ENCODE measurements at regions not wholly inside any gene's neighbourhood (a gene's known extent, or its start where the extent isn't known, plus 50 kb on each side); places are given as distances from the start of the nearest gene placed in this dataset.

DNA sequence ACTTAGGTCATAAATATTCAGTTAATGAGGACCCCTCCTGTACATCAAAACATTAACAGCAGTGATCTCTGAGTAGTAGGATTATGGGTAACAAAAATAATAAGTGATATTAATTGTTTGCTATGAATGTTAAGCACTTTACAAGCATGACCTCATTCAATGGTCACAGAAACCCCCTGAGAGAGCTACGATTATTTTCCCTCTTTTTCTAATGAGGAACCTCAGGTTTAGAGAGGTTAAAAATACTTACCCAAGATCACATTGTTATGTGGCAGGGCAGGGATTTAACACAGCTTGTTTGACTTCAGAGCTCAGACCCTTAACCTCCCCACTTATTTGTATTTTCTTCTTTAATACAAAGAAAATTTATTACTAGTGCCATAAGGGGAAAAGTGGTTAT lies 228.2 kb downstream of the TBL1XR1 start:
- no peak for DNase-seq (ENCODE audit: low spot score)

DNA sequence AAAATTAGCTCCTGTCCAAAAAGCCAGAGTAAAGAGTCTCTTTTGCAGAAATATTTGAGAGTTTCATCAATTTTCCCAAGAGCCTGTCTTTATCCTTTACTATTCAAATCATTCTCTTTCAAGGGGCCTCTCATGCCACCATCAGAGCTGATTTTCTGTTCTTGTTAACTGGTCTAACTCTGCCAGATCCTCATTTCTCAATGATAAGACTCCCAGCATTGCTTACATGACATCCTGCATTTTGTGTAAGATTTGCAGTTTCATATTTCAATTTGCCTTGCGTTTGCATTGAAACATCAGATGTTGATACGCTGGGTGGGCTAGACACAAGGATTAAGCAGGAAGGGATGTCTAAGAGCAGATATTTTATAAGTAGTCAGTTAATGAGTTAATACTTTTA lies 228.7 kb downstream of the TBL1XR1 start:
- DNase-seq (ENCODE audit: low spot score) = no peak

DNA sequence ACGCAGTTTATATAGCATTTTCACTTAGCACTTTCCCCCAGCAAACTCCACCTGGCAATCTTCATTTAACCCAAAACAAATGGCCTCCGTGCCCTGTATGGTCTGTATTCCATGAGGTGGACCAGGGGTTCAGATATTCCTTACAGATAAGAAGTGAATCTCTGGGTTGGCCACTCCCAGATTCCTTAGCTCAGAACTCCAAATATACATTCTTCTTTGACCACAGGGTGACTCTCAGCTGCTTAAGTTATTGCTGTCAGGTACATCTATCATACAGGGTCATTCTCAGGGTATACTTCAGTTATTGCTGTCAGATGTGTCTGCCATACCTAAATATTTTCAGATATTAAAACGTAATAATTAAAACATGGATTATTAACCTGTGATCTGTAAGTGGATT lies 229.8 kb downstream of the TBL1XR1 start:
- no peak for DNase-seq (ENCODE audit: low spot score)

DNA sequence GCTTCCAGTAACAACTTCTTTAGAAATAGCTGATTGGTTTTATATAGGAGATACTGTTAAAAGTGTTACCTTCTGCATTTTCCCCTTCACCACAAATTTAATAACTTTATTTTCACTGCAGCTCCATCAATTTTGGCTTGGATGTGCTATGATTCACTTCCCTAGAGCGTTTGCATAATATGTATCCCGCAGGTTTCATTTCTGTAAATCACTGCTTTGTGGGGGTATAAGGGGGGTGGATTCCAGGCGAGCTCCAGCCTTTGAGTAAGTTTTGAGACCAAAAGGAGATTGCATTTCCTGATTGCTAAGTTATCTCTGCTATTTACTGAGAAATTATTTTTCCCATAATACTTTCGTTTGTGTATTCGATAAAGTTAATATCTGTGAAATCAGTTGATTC lies 232.6 kb downstream of the TBL1XR1 start:
- no peak for DNase-seq (ENCODE audit: low spot score)

DNA sequence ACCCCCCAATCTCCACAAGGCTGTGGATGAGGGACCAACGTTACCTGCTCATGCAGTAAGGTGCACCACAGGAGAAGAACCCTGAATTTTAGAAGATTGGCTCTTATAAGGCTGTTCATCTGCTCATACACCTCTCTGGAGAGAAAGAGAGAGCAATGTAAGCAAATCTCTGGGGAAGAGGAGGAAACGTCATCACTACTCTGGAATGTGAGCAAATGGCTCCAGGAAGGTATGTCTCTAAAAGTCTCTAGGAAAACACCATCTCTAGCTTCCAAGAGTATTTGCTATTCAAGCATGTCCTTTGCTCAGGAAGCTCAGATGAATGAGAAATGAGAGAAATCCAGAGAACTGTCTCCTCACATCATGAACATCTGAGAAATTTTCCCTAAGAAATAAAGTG lies 235.4 kb downstream of the TBL1XR1 start:
- no peak for DNase-seq (ENCODE audit: low spot score)

DNA sequence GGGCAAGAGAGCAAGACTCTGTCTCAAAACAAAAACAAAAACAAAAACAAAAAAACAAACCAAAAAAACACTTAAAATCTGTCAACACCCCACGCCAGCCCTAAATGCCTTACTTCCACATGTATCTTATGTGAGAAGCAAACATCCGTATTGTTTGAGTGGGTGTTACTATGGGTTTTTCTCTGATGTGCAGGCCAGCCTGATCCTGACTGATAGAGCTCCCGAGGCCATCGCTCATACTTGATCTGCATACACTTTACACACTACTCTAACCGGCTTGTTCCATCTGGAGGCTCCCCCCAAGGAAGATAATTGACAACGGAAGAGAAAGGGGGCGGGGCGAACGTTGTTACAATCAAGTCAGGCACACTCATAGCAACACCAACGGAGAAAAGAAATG lies 237.4 kb downstream of the TBL1XR1 start:
- DNase-seq (ENCODE audit: low spot score) = no peak

DNA sequence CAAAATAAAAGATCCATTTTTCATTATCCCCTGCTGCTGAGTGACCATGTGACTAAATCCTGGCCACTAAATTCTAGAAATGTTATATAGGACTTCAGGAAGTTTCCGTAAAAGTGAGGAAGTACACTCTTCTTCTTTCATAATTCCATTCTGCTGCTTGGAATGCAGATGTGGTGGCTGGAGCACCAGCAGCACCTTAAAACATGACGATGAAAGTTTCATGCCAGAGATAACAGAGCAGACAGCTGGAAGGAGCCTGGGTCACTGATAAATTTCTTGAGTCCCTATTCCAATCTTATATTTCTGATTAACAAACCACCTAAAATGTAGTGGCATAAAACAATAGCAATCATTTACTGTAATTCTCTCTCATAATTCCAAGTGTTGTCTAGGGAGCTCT lies 238.7 kb downstream of the TBL1XR1 start:
- DNase-seq (ENCODE audit: low spot score) = no peak

DNA sequence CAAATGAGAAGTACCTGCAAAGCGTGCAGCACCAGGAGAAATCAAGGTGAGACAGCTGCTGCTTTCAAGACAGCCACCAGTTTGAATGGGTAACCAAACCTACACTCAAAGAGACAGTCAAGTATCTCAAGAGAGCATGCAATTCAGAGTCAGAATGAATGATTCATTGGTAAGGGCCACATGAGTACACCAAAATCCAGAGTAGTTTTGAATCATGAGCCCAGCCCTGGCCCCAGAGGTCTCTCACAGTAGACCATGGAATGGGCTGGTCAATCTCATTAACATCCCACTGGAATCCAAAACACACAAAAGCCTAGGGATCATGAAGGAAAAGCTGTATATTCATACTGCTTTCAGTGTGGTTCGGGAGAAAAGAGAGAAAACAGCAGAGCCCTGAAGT lies 242.8 kb downstream of the TBL1XR1 start:
- DNase-seq (ENCODE audit: low spot score) = no peak

DNA sequence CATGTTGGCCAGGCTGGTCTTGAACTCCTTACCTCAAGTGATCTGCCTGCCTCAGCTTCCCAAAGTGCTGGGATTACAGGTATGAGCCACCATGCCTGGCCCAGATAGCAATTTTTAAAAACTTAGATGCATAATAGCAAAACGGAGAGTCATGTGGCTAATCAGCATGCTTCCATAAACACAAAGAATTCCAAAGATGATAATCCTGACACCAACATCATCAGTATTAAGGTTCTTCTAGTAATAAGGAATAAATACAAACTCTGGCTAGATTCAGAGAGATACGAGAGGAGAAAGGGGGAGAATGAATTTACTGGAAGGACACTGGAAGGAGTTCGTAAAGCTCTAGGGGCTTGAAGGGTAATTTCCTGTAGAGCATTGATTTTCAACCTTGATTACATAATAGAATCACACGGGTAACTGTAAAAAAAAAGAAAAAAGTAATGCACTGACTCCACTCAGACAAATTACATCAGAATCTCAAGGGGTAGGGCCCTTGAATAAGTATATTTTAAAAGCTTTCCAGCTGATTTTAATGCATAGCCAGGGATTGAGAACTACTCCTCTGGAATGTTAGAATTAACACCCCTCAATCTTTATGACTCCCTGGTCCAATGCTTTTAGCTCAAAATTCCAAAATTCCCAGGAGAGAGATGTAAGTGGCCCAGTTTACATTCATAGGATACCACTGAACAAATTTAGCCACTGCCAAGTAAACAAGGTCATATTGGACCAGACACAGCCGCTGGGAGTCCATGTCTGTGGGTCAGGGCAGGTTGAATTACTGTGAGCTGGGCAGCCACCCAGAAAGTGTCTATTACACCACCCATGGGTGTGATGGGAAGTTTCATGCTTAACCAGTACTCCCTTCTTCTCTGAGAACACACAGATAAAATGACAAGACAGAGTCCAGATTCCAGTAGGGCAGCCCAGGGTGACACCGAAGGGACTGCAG lies 243.9 kb downstream of the TBL1XR1 start:
- no peak for DNase-seq (ENCODE audit: low spot score)

DNA sequence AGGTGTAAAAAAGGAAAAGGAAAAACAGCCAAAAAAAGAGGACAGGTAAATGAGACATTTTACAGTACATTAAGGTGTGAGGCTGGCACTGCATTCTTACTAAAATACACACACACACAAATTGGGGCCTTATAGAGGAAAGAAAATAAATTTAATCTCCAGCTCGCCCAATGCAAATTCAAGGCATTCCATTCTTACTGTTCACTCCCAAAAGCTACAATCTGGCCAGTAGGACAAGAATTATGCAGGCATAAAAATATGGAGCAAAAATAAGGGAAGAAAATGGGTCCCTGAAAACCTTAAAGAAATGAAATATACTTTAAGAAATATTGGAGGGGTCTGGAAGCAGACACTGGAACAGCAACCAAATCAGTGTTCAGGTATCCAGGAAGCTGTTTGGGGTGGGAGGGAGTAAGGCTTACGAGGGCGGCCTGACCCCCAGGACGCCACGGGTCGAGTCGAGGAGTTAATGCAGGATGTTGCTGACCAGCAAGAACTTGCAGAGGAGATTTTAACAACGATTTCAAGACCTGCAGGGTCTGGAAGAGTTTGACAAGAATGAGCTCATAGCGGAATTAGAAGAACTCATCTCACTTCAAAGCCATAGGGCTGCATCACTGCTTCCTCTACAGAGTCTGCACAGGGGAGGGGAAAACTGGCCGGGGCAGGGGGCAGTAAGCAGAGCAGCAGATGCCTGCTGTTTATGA lies 245.5 kb downstream of the TBL1XR1 start:
- no peak for DNase-seq (ENCODE audit: low spot score)

DNA sequence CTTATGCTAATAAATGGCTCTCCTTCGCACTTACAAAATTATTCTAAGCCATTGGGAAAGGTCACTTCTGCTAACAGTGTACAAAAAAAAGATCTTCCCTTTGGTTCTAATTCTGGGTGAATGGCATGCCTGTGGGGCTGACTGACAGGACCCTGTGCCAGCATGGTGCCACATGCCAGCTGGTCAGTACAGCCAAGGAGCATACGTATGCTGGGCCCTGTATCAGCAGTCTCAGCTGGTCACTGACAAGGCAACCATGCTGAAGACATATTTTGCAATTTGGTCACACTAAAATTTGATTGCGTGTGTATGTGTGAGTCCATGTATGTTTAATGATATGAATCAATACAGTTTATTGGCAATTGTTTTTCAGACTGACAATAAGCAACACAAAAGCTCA lies 246.1 kb downstream of the TBL1XR1 start:
- DNase-seq (ENCODE audit: low spot score) = no peak

DNA sequence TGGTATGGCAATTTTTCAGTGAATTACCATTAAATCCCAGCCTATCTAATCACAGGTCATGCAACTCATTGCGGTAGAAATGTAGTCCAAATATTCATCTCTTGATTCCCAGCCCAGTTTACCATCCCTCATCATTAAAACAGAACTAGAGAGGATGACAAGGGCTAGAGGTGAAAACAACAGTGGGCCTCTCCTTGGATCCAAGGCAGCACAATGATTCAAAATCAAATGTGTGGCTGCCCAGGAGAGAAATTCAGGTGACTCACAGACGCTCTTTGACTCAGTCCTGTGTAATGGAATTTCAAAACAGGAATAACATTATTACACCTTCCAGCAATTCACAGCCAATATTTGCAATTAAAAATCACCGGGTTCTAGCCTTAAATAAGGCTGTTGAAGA lies 246.5 kb downstream of the TBL1XR1 start:
- DNase-seq (ENCODE audit: low spot score) = no peak

DNA sequence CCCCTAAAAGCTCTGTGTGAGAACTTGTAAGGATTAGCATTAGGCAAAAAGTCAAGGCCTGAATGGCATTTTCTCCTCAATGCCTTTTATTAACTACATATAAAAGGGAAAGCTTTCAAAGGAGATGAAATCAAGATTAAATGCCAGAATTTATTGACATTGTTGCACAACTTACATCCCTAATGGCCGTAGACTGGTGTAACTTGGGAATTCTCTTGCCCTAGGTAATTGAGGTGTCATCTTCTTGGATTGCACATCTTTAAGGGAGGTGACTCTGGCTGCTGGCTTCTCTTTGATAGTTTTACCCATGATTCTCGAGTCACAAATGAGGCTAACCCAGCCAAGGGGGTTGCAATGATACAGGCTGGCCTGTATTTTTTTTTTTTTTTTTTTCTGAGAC lies 249.1 kb downstream of the TBL1XR1 start:
- no peak for DNase-seq (ENCODE audit: low spot score)

DNA sequence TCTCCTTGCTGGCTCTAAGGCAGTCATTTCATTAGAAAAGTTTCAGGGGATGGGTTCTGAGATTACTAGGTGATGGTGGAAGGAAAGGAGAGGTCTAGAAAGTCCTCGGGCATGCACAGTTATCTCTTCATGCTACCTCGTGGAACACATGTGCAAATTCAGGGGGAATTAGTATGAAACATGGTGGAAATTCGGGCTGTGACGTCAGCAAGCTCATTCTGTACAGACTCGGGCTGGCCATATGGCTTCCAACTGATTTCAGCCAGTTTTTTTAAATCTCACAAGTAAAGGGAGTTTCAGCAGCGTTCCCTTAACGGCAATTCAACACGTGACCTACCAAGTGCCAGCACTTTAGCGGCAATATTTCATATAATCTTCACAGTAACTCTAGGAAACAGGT lies 251.1 kb downstream of the TBL1XR1 start:
- no peak for DNase-seq (ENCODE audit: low spot score)

DNA sequence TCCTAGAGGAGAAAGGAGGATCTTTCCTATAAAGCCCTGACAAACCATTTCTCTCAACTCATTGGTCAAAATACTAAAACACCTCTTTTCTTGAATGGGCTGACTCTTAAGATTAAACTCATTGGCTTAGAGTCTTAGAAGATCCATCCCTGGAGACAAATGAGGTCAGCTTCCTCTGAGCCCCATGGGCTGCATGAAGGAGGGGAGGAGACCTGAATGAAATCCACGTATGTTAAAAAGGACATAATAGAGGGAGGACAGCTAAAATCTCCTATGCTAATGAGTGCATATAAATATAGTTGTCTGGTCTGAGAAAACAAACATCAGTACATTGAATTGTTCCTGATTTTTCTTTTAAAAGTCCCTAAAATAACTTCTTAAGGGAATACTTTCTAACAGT lies 255.0 kb downstream of the TBL1XR1 start:
- DNase-seq (ENCODE audit: low spot score) = no peak

DNA sequence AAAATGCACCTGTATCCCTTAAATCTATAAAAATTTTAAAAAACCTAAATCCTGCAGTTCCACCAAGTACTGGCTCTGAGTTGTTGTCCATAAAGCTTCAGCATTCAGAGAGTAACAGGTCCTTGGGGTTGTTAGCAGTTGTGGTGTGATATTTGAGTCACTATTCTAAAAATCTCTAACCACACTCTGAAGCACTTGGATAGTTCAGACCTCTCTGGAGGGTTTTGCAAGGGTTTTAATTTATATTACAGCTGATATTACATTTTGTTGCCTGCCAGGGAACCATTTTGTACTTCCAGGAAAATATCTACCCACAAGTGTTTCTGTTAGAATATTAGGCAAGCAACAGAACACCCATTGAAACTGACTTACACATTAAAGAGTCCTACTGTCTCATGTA lies 255.6 kb downstream of the TBL1XR1 start:
- DNase-seq (ENCODE audit: low spot score) = no peak

DNA sequence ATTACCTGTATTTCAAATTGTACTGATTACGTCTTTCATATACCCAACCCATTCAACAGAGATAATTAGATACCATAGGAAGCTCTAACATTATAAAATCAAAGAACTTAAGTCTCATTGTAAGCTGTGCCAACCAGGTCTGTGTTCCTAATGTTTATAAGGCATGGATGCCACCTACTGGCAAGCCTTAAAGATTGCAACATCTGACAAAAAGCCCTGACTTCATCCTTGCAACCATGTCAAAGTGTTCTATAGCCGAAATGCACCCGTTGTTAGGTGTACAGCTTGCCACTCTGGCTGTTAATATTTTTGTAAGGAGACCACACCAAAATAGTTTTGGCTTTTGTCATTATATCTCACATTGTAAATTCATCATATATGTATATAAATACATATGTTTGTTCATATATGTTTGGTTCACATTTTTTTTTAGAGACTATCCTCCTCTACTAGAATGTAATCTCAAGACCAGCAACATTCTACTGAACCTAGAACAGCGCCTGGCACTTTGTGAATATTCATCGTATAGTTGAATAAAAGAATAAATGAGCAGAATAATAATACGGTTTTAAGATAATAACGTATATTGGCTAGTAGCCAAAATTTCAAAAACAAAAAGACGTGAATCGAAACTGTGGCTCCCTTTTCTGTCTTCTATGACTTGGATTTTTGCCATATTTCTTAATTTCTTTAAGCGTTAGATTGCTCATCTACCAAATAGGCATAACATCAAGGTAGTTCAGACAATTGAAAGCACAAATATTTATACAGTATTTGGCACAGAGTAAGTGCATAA lies 258.1 kb downstream of the TBL1XR1 start:
- no peak for DNase-seq (ENCODE audit: low spot score)

DNA sequence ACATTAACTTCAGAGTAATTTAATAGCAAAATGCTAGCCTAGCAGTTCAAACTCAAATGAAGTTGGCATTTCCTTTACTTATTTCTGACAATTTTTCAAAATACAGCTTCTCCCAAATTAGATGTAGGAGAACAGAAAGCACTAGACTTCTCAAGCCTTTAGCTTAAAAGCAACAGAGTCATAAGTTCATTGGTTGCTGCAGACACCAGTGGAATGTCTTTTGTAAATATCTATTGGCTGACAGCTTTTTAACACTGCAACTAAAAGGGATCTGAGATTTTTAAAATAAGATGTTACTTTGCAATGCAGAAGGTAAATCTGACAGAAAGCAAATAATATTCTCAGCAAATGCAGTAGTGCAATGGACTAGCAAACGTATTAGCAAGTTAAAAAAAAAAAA lies 259.3 kb downstream of the TBL1XR1 start:
- no peak for DNase-seq (ENCODE audit: low spot score)

DNA sequence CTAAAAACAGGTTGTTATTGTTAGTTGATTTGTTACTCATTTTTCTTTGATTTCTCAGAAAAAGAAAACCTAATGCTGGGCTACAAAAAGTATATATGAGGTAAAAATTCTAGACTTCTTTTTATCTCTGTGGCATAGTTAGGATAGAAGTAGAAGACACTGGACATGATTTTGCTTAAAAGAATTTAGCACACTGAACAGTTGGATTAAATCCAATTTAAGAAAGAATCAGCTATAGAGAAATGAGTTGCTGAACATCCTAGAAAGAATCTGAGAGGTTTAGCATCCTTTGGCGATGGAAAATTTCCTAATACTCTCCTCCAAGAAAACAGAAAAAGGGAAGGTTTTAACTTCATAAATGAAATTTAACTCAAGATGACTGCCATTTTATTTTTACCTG lies 259.7 kb downstream of the TBL1XR1 start:
- no peak for DNase-seq (ENCODE audit: low spot score)

DNA sequence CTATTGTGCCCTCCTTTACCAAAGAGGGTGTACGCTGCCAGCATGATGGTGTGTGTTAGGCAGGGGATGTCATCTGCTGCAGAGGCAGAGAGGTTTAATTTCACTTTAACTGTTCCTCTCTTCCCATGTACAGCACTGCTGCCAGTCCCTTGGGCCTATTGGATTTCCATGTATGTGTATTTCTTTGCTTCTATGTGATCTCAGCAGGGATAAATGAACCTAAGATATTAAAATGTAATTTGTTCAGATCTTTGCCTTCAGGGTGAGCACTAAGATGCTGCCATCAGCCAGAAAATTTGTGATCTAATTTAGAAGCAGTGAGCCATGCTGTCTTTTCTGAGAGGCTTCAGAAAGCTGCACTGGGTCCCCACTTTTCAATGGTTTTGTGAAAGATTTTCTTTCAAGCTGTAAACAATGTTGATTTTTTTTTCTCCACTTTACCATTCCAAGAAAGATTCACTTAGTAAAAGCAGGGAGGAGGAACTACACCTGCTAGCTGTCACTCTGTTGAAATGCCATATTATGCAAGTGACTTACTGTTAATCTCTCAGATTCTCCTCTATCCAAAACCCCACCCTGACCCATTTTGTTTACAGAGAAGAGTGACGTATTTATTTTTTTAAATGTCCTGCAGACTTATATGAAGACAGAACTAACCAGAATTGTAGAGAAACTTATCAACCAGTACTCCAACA lies 261.9 kb downstream of the TBL1XR1 start:
- DNase-seq (ENCODE audit: low spot score) = no peak

DNA sequence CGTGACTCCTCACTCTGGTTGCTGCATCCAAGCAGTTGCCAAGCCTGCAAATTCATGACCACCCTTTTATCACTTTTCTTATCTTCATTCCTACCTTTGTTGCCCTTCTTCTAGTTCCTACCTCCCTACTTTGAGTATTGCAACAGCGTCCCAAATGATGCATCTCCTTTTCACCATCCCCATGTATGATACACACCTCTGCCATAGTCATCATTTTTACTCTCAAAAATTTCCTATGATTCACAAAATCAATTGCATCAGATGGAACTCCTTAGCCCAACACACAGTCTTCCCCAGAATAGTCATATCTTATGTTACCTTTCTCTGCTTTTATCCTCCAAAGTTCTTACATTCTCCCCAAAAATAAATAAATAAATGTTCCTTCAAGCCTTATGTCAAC lies 262.6 kb downstream of the TBL1XR1 start:
- no peak for DNase-seq (ENCODE audit: low spot score)

DNA sequence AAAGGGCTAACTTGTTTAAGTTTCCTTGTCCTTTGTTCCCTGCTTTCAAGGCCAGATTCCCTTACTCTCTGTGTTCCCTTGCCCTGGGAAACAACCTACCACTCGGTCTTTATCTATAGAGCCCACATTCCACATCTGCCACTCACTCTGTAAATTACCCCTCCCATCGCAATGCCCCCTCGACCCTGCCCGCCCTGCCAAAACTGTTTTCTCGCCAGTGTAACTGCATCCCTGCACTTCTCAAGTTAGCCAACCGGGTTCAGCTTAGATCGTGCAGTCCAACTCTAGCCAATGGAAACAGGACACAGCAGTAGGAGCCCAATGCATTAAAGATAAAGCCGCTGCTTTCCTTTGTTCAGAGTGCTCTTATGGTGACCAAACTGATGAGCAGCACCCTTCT lies 263.6 kb downstream of the TBL1XR1 start:
- no peak for DNase-seq (ENCODE audit: low spot score)

Data from ureter (tissue), 1 donor.